Stimulated activated CD8-positive, alpha-beta memory T cell treated with anti-CD3 and anti-CD28 coated beads, Interleukin-2, amount 100 ng/mL, for 48 hours (primary cell): ENCODE measurements at regions not wholly inside any gene's neighbourhood (a gene's known extent, or its start where the extent isn't known, plus 50 kb on each side); places are given as distances from the start of the nearest gene placed in this dataset.
"Not testable (repeated sequence)": the region's sequence is repeated elsewhere in the genome, so short reads cannot be mapped to it uniquely, and the experiment has no call there.

Experiments
- DNase-seq, 2 donors: peaks; one replicate each; pipeline ENCODE4 v3.0.0-alpha.2; 2020; ENCODE audit warnings: low read depth in 2 of 2

GRCh38 chr14:53286301-53286700, 133.2 kb upstream of the DDHD1 start:
- DNase-seq, result no peak

GRCh38 chr14:53285821-53286220, 132.7 kb upstream of the DDHD1 start:
- DNase-seq, result no peak

- DNase-seq, result no peak
These were observed 131.9 kb upstream of the DDHD1 start for GRCh38 chr14:53285064-53285463.

- DNase-seq, result no peak
These were observed 125.7 kb upstream of the DDHD1 start for GRCh38 chr14:53278602-53279506.

- no peak for DNase-seq
These were observed 120.5 kb upstream of the DDHD1 start for GRCh38 chr14:53273671-53274072.

GRCh38 chr14:53265025-53265424, 111.9 kb upstream of the DDHD1 start:
- DNase-seq, result no peak

GRCh38 chr14:53260928-53261327, 107.8 kb upstream of the DDHD1 start:
- no peak for DNase-seq

- no peak for DNase-seq
These were observed 107.2 kb upstream of the DDHD1 start for GRCh38 chr14:53260286-53260685.

GRCh38 chr14:53252141-53252540, 99.0 kb upstream of the DDHD1 start:
- no peak for DNase-seq

- no peak for DNase-seq
These were observed 95.9 kb upstream of the DDHD1 start for GRCh38 chr14:53249059-53249458.

- DNase-seq, result no peak
These were observed 94.7 kb upstream of the DDHD1 start for GRCh38 chr14:53247596-53248370.

GRCh38 chr14:53242898-53243297, 89.8 kb upstream of the DDHD1 start:
- DNase-seq, result not testable (repeated sequence)

- DNase-seq, result no peak
These were observed 84.4 kb upstream of the DDHD1 start for GRCh38 chr14:53237488-53237887.

- no peak for DNase-seq
These were observed 83.6 kb upstream of the DDHD1 start for GRCh38 chr14:53236708-53237107.

- DNase-seq, result no peak
These were observed 78.0 kb upstream of the DDHD1 start for GRCh38 chr14:53231171-53231570.

- DNase-seq, result no peak
These were observed 75.8 kb upstream of the DDHD1 start for GRCh38 chr14:53228966-53229365.

GRCh38 chr14:53227154-53227718, 74.1 kb upstream of the DDHD1 start:
- no peak for DNase-seq

GRCh38 chr14:53226553-53226952, 73.4 kb upstream of the DDHD1 start:
- DNase-seq, result no peak

GRCh38 chr14:53220914-53221313, 67.8 kb upstream of the DDHD1 start:
- DNase-seq, result no peak

- DNase-seq, result no peak
These were observed 65.0 kb upstream of the DDHD1 start for GRCh38 chr14:53218161-53218560.

- peak; percentile 66 to 78 for DNase-seq
These were observed 64.3 kb upstream of the DDHD1 start for GRCh38 chr14:53217316-53217994.

GRCh38 chr14:53216955-53217315, 63.8 kb upstream of the DDHD1 start:
- not testable (repeated sequence) for DNase-seq
